Fibroblast of gingiva (primary cell): ENCODE measurements at regions not wholly inside any gene's neighbourhood (a gene's known extent, or its start where the extent isn't known, plus 50 kb on each side); places are given as distances from the start of the nearest gene placed in this dataset.

Experiments used
- DNase-seq: peaks from one replicate; pipeline ENCODE4 v3.0.0-alpha.2; 2011; ENCODE audit warnings: low read depth

DNA sequence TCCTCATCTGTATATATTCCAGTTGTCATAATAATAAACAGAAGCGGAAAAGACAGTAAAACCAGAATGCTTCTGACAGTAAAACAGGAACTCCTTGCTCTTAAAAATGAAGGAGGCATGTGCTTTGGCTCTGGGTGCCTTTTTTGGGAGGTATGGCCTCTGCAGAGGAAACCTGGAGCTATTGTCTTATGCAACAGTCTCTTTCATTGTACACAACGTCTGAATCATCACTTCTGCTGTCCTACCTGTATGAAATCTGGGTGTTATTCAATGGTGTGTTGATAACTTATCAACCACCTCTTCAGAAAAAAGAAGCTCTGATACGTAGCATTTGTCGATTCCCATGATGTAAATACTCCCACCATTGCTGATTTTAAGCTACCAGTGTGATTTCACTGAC, 64.8 kb downstream of the CDCA7 start:
- DNase-seq: no peak

DNA sequence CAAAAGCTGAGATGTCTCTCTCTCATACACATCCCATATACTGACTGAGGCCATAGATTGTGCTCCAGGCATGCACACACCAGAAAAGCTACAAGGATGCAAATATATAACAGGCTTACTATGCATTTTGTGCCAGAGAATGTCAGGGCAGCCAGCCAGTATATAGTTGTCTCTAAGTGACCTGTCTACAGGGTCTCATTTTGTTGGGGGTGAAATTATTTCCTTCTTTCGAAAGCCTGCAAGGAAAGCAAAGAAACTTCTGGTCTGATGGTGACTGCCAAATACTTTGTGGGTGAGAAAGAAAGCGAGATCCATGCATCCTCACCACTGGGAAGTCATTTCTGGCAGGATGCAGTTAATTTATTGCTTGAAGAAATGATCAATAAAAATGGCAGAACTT, 70.2 kb downstream of the CDCA7 start:
- no peak for DNase-seq

GRCh38 chr2:173427887-173428668, 73.4 kb downstream of the CDCA7 start:
- peak; percentile 46 for DNase-seq

DNA sequence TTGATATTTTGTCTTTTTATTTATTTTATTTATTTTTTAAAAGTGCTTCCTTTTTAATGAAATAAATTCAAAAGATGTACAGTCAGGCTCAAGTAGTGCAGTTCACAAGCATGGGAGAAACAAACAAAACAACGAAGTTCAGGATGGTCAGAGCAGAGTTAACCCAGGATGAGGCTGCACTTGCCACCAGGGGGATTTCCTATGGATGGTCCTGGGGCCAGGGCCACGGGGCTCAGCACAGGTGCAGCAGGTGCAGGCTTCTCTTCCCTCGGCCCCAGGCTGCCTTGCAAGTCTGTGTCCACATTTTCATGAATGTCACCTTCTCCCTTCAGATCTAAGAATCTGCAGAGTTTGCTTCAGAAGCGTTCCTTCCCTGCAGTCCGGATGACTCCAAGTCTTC, 76.5 kb downstream of the CDCA7 start:
- no peak for DNase-seq

DNA sequence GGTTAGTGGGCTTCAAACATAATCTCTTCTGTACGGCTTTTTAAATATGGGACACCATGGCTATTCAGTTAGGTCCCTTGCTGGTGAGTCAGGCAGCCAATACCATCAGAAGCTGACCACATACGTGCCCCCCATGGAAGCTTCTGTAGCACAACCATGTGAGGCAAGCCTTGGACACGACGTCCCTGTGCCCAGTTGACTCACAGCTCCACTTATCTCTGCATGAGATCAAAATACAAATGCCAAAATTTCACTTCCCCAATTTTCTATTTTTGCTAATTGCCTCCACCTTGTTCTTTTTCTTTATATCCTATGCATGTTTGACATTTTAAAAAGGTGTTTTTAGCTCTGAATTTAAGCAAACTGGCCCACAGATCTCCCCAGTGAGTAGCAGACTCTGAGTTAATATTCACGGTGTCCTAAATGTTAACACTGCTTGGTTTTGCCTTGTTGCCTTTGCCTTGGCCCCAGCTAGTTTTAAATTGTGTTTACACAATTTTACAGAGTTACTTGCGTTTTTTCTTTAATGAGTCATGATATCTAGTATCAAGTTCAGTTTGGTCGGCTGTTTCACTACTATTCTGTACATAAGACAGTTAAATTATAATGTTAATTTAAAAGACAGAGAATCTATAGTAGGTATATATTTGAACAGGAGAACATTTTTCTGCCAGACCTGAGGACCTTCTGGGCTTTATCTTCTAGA, 77.5 kb downstream of the CDCA7 start:
- DNase-seq: peak; percentile 73

DNA sequence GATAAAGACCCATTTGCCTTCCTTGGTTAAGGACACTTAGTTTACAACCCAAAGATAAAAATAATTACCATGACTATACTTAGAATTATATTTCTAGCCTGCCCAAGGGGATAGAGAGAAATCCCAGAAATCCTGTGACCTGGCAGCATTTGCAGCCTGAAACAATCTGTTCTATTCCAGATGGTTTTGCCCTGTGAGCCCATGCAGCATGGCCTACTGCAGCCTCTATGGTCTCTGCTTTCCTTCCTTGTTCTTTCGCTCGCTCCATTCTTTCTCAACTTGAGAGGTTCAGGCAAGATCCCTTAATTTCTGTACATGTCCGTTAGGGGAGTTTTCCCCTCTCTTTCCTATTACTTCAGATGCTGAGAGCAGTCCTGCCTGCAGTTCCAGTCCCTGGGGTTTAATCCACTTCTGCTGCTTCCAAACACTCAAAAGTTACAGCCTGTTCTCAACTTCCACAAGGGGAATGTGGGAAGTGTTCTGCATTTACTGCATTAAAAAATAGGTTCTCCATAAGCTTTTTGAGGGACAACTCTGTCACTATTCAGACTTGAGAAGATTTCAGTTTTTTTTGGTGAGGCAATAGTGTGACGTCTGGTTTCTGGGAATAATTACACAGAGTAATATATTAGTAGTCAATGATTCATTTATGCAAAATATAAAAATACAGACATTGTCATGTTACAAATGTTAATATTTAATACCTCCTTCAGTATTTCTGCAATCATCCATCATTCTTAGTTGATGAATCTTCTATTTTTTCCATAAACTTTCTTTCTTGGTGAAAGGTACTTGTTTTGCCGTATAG, 80.3 kb downstream of the CDCA7 start:
- peak; percentile 31 for DNase-seq

GRCh38 chr2:173435574-173435973, 80.9 kb downstream of the CDCA7 start:
- no peak for DNase-seq

GRCh38 chr2:173436088-173436487, 81.4 kb downstream of the CDCA7 start:
- DNase-seq: no peak

GRCh38 chr2:173441222-173441621, 86.5 kb downstream of the CDCA7 start:
- DNase-seq: peak; percentile 39

DNA sequence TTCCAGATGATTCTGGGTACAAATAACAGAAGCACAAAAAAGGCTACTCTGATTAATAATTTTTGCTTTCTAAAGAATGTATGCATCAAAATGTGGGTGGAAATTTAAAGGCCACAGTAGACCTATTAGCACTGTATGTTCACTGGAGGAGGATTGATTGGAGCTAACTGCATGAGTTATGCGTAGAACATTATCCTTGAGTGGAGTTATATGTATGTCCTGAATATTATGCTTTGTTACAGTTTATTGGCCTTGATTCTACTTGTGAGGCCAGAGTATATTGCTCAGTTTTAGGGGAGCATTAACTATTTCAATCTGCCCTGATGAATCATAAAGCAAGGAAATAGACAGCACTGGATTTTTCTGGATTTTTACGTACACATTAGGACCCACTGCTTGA, 87.9 kb downstream of the CDCA7 start:
- DNase-seq: no peak

- DNase-seq: no peak
Observed at GRCh38 chr2:173446722-173447121, 92.0 kb downstream of the CDCA7 start.

GRCh38 chr2:173448938-173449471, 94.3 kb downstream of the CDCA7 start:
- DNase-seq: peak; percentile 80

GRCh38 chr2:173451118-173451517, 96.4 kb downstream of the CDCA7 start:
- DNase-seq: no peak

DNA sequence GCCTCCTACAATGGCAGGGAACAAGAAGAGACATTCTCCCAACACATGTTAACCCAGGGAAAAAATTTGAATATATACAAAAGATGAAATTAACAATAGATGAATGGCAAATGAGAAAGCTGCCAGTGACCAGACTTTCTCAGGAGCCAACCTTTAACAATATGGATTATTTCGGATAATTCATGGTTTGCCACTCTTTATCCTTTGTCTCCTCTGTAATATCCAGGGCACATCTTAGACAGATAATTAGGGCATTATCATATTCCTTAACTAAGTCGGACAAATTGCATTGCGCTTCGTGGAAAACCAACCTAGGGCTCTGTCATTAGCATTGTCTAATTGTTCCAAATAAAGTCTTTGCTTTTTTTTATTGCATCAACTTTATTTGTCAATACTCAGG, 97.3 kb downstream of the CDCA7 start:
- no peak for DNase-seq

GRCh38 chr2:173452416-173452815, 97.7 kb downstream of the CDCA7 start:
- DNase-seq: no peak

GRCh38 chr2:173456960-173457359, 102.3 kb downstream of the CDCA7 start:
- DNase-seq: no peak

DNA sequence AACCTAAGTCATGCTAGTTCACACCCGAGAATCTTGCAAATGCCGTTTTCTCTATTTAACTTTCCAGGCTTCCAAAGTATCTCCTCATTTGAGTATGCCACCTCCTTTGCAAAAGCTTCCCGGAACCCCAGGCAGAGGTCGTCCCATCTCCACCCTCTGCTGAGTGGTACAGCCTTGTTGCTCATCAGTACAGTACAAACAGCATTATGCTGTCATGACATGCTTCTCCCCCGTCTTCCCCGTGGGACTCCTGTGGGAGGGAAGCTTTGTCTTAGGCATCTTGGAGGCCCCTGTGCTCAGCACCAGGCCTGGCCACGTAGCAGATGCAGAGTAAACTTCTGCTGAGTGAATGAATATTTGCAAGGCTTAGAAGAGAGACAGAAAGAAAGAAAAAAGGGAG, 102.7 kb downstream of the CDCA7 start:
- no peak for DNase-seq

DNA sequence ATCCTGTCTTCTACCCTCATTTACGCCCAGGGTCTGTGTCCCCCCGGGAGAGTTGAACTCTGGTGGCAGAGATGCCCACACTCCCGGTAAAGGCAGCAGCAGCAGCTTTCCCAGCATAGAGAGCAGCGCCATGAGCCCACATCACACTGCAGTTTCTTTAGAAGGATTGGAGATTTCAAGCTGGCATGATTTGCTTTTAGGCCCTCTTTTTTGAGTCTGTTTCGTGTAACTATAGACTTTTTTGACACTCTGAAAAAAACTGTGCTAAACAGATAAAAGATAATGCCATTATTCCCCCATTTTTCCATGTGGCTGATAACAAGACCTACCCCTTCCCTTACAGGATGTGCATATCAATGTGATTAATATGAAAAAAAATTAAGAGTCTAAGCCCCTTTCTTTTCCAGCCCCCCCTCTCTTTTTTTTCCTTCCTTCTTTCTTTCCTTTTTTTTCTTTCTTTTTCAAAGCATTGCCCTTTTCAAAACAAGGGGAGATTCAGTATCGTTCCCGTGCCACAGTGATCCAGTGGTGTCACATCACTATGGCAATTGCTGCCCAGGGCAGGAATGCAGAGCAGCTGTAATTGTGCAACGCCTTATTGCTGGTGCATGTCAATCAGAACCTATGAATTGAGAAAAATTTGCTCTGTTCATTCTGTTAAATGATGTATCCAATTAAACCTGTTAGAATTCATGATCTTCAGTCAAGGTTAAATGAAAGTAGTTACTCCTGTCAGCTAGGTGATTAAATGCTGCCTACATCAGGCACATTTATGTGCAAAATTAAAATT, 104.5 kb downstream of the CDCA7 start:
- DNase-seq: peak; percentile 22

GRCh38 chr2:173462892-173463840, 108.5 kb downstream of the CDCA7 start:
- no peak for DNase-seq

- DNase-seq: no peak
Observed at GRCh38 chr2:173463846-173464245, 109.2 kb downstream of the CDCA7 start.

GRCh38 chr2:173467751-173468150, 113.1 kb downstream of the CDCA7 start:
- DNase-seq: no peak
